Astrocyte of the spinal cord (primary cell): ENCODE measurements at regions not wholly inside any gene's neighbourhood (a gene's known extent, or its start where the extent isn't known, plus 50 kb on each side); places are given as distances from the start of the nearest gene placed in this dataset.

Source experiments
- DNase-seq: peaks from one replicate; pipeline ENCODE4 v3.0.0; 2011; ENCODE audit warnings: low read depth, low spot score
- H3K4me3 ChIP-seq: 2 replicates; pipeline ENCODE4 v1.5.1; 2011; ENCODE audit warnings: low read depth, mild to moderate bottlenecking, low read length, moderate library complexity
- in situ Hi-C: cut with HindIII; loops from 2 replicates; pipeline ENCODE4 v1.10.0; 2017; ENCODE audit warnings: low sequenced_read_pairs
- TF ChIP-seq, protein P1 (sequence below): IDR thresholded peaks from 2 replicates; pipeline ENCODE4 v1.5.1; 2012; ENCODE audit warnings: low read depth, mild to moderate bottlenecking, low read length, inconsistent platforms

DNA sequence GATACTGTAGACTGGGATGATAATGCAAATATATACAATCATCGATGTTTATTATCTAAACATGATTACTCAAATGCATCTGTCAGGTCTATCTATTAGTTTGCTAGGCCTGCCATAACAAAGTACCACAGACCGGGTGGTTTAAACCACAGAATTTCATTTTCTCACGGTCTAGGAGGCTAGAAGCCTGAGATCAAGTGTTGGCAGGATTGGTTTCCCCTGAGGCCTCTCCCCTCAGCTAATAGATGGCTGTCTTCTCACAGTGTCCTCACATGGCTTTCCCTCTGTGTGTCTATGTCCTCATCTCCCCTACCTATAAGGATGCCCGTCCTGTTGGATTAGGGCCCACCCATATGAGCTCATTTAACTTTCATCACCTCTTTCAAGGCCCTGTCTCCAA is 512.6 kb upstream of the SLC35B3 start:
- DNase-seq = no peak
- no peak overlapping the region for H3K4me3 ChIP-seq
- TF ChIP-seq, protein P1, sequence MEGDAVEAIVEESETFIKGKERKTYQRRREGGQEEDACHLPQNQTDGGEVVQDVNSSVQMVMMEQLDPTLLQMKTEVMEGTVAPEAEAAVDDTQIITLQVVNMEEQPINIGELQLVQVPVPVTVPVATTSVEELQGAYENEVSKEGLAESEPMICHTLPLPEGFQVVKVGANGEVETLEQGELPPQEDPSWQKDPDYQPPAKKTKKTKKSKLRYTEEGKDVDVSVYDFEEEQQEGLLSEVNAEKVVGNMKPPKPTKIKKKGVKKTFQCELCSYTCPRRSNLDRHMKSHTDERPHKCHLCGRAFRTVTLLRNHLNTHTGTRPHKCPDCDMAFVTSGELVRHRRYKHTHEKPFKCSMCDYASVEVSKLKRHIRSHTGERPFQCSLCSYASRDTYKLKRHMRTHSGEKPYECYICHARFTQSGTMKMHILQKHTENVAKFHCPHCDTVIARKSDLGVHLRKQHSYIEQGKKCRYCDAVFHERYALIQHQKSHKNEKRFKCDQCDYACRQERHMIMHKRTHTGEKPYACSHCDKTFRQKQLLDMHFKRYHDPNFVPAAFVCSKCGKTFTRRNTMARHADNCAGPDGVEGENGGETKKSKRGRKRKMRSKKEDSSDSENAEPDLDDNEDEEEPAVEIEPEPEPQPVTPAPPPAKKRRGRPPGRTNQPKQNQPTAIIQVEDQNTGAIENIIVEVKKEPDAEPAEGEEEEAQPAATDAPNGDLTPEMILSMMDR = no peak
- in situ Hi-C loops = no loop called here

DNA sequence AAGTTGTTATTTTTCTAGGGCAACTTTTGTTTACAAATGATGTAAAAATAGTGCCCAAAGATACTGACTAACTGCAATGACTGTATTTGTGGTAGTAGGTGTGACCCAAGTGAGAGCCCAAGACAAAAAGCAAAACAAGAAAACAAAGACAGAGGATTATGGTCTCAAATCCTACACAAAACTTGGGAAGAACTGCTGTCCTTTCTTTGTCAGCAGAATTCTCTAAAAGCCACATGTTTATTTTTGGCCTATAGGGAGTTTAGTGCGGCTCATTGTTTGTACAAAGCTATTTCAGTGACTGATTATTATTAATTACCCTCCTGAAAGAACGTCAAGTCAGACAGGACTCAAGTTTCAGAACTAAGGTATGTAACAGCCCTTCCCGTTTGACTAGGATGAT is 509.2 kb upstream of the SLC35B3 start:
- TF ChIP-seq, protein P1 = no peak
- no peak overlapping the region for H3K4me3 ChIP-seq
- DNase-seq = no peak
- in situ Hi-C loops = no loop called here

DNA sequence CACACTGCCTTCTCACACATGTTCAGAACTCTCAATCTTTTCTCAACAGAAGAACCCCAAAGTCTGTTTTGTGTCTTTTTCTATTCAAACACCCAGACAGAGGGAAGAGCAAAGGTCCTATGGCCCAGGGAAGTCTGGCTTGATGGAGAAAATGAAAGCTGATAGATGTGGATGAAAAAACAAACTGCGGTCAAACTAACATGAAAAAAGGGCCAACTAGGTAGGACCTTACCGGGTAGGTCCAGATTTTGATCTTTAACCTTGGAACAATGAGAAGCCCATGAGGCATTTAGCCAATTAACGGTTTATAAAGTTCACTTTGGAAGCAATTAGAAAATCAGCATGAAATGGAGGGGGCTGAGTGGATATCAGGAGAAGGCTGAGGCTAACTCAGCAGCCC is 507.7 kb upstream of the SLC35B3 start:
- in situ Hi-C loops = no loop called here
- no peak overlapping the region for H3K4me3 ChIP-seq
- DNase-seq = no peak
- TF ChIP-seq, protein P1 = no peak

DNA sequence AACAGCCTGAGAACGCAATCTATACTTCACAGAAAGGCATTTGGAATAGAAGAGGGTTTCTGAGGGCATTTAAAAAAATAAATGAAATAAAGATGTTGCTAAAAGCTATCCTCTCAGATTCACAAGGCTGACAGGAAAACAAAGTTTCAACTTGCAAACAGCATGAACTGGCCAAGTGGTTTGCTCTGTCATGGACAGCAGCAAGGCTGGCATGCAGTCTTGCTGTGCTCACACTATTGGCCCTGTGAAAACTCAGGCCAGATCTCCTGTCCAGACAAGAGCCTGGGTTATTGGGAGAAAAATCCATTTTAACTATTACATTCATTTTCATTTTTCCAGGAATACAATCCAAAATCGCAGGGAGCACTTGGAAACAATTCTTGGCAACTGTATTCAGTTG is 506.2 kb upstream of the SLC35B3 start:
- no peak overlapping the region for H3K4me3 ChIP-seq
- DNase-seq = no peak
- in situ Hi-C loops = no loop called here
- TF ChIP-seq, protein P1 = no peak

DNA sequence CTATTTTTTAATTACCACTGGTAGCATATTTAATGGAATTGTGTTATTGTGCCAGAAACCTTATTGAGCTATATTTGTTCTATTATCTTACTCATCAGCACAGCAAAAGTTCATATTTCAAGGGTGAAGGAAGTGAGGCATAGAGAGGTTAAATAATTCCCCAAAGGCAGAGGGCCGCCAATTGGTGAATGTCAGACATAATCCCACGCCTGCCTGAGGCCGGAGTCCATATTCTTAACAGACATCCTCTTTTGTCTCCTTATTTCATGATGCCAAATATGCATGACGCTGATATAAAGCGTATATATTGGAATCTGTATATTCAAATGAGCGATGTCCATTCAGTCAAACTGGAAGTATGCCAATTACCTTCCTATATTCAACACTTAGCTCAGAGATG is 505.0 kb upstream of the SLC35B3 start:
- no peak overlapping the region for H3K4me3 ChIP-seq
- in situ Hi-C loops = no loop called here
- TF ChIP-seq, protein P1 = no peak
- no peak for DNase-seq

DNA sequence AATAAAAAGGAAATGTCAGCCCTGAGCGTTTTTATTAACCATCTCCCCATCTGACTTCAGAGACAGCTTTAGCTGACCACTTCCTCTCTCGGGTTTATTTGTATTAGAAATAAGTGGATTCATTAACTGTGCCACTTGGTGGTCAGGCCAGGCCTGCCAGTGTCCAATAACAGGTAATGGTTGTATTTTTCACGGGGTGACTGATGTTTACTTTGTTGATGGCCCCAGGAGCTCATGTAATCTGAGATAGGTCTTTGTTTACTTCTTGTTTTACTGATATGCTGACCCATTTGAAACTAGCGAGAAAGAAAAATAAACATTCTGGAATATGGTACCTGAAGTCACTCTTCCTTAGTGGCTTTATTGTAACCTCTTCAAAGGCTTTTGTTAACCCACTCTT is 504.3 kb upstream of the SLC35B3 start:
- in situ Hi-C loops = no loop called here
- TF ChIP-seq, protein P1 = no peak
- DNase-seq = no peak
- H3K4me3 ChIP-seq = no peak overlapping the region

DNA sequence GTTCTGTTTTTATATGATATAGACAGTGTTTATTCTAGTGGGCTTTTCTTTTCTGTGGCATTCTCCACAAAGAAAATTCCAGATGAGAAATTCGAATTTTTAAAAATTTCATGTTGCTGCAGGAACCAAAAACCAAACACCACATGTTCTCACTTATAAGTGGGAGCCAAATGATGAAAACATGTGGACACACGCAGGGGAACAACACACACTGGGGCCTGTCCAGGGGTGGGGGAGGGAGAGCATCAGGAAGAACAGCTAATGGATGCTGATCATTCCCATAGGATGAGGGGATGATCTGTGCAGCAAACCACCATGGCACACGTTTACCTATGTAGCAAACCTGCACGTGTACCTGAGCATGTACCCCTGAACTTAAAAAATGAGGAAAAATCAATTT is 499.0 kb upstream of the SLC35B3 start:
- no peak overlapping the region for H3K4me3 ChIP-seq
- TF ChIP-seq, protein P1 = no peak
- in situ Hi-C loops = no loop called here
- no peak for DNase-seq
